NCI-H146 (cell line): ENCODE measurements at regions not wholly inside any gene's neighbourhood (a gene's known extent, or its start where the extent isn't known, plus 50 kb on each side); places are given as distances from the start of the nearest gene placed in this dataset.
"Not testable (repeated sequence)": the region's sequence is repeated elsewhere in the genome, so short reads cannot be mapped to it uniquely, and the experiment has no call there.

Experiments
- DNase-seq: peaks from one replicate; lab custom pipeline; 2025; lab: John Stamatoyannopoulos, UW

DNA sequence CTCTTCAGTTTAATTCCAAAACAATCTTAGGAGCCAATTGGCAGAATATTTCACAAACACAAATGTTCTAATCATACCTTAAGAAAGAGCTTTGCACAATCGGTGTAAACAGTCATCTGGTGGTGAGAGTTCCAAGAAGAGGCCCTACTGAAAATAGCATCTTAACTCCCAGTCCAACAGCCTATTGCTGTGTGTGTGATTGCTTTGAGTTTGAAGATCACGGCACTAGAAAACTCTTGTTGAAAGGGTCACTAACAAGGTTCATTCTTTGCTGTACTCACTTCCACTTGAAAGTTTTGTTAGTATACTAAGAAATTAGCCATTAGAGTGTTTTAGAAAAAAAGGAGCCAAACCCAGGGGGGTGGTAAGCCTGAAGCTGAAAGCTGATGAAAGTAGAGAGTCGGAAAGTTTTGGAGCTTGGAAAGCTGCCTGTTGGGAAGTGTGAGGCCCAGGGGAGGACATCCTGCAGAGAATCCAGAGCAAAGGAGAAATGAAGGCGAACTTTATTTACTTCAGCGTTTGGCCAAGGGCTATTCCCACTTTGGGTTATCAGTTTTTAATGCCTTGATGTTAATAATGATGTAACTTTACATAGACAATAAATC is 180.3 kb upstream of the GHR start:
- DNase-seq: no peak

GRCh38 chr5:42252306-42252705 is 170.9 kb upstream of the GHR start:
- DNase-seq: no peak

DNA sequence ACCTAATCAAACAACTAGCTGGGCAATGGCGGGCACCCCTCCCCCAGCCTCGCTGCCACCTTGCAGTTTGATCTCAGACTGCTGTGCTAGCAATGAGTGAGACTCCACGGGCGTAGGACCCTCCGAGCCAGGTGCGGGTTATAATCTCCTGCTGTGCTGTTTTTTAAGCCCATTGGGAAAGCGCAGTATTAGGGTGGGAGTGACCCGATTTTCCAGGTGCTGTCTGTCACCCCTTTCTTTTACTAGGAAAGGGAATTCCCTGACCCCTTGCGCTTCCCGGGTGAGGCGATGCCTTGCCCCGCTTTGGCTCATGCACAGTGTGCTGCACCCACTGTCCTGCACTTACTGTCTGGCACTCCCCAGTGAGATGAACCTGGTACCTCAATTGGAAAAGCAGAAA is 163.3 kb upstream of the GHR start:
- DNase-seq: not testable (repeated sequence)

DNA sequence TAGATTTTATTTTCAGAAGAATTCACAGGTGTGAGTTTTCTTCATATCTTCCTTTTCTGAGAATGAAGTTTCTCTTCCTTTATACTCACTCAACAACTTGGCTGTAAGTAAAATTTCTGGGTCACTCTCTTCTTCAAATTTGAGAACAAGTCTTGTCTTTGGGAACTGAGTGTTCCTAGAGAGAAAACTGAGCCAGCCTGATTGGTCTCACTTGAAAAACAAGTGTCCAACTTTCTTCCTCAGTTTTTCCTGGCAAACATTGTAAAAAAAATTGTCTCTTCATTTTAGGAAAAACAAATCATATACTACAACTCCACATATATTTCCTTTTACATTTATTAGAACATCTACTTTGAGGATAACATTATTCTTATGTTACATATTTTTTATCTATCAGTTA is 156.1 kb upstream of the GHR start:
- DNase-seq: no peak

- not testable (repeated sequence) for DNase-seq
Measured at GRCh38 chr5:42268170-42268569, 155.1 kb upstream of the GHR start.

DNA sequence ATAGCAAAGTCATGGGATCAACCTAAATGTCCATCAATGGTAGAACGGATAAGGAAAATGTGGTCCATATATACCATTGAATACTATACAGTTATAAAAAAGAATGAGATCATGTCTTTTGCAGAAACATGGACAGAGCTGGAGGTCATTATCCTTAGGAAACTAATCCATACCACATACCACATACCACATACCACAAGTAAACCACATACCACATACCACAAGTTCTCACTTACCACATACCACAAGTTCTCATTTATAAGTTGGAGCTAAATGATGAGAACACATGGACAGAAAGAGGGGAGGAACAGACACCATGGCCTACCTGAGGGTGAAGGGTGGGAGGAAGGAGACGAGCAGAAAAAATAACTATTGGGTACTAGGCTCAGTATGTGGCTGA is 154.6 kb upstream of the GHR start:
- DNase-seq: no peak

GRCh38 chr5:42270771-42271170 is 152.5 kb upstream of the GHR start:
- no peak for DNase-seq

DNA sequence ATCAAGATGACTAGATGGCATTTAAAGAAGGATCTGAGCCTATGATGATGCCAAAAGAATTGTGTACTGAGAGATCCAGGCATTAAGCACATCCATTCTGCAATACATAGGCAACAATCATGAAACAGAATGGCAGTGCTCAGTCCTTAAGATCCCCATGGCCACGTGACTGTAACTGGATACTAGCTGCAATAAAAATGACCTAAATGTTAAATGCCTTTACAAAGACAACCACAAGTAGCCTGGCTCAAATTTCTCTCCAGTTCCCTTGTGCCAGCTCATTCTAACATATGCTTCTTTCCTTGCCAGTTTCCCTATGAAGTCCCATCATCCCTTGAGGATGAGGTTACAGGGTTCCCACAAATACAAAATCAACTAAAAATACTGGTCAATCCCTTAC is 148.3 kb upstream of the GHR start:
- no peak for DNase-seq

GRCh38 chr5:42277293-42277692 is 145.9 kb upstream of the GHR start:
- no peak for DNase-seq

GRCh38 chr5:42284584-42284983 is 138.7 kb upstream of the GHR start:
- no peak for DNase-seq

- no peak for DNase-seq
Measured at GRCh38 chr5:42285230-42285629, 138.0 kb upstream of the GHR start.

- no peak for DNase-seq
Measured at GRCh38 chr5:42300496-42300895, 122.7 kb upstream of the GHR start.

DNA sequence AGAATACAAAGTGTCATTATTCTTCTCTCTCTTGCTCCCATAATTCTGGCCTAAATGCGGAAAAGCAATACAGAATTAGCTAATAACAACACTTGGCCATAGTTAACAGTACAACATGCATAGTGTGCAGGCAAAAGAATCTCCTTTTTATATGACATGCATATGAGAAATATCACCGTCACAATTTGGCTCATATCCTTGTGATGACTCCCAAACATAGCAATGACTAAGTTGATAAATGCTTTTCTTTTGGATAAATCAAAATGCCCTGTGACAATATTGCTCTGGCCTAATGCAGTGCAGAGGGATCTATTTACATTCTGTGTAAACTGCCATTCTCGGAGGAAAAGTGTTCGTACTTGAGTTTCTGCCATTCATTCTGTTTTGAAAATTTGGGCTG is 121.9 kb upstream of the GHR start:
- no peak for DNase-seq

GRCh38 chr5:42302186-42302585 is 121.1 kb upstream of the GHR start:
- DNase-seq: no peak

- no peak for DNase-seq
Measured at GRCh38 chr5:42306287-42306686, 117.0 kb upstream of the GHR start.

GRCh38 chr5:42309865-42310264 is 113.4 kb upstream of the GHR start:
- no peak for DNase-seq

DNA sequence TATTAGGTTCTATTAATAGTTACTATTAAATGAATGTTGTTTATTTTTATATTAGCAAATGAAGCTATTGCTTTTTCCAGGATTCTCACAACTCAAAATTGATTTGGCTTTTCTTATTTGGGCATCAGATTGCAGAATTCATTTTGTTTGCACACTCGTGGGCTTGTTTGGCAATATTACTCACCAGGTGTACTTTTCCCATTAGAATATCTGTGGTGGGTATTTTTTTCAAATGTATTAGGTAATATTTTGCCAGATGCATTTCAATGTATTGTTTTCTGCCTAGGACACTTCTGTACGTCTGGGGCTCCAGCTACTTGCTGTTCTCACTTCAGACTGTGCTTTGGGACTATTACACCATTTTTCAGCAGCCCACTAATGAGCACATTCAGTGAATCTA is 108.0 kb upstream of the GHR start:
- DNase-seq: no peak

GRCh38 chr5:42317575-42317974 is 105.7 kb upstream of the GHR start:
- no peak for DNase-seq

- DNase-seq: not testable (repeated sequence)
Measured at GRCh38 chr5:42319546-42319945, 103.7 kb upstream of the GHR start.

- DNase-seq: no peak
Measured at GRCh38 chr5:42321785-42322184, 101.5 kb upstream of the GHR start.

GRCh38 chr5:42337143-42337542 is 86.1 kb upstream of the GHR start:
- DNase-seq: no peak

DNA sequence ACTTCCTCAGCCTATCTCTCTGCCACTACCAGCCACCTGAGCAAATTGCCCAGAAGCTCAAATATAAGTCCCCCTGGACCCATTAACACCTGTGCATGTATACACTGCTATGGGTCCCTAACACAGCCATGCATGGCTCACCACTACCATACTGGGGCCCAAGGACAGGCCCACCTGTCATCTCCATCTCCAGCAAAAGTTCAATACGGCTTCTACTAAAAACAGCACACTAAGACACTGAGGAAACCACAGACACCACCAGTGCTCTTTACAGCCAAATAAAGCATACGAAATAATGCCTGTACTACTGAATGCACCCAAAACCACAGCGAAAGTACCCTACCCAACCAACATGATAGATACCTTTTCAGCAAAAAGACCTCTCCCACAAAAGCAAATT is 85.6 kb upstream of the GHR start:
- no peak for DNase-seq

GRCh38 chr5:42338136-42338535 is 85.1 kb upstream of the GHR start:
- no peak for DNase-seq

DNA sequence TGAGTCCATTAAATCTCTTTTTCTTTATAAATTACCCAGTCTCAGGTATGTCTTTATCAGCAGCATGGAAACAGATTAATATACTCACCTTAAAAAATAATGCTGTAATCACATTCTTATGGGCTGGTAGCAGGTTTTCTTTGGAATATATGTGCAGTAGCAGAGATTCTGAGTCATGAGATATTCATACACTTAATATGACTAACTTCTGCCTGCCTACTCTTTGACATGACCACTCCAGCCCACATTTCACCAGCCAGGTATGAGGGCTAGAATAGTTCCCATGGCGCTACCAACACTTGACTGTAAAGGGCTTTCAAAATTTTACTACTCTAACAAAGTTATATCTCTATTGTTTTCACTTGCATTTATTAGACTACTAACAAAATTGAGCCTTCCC is 74.1 kb upstream of the GHR start:
- no peak for DNase-seq

DNA sequence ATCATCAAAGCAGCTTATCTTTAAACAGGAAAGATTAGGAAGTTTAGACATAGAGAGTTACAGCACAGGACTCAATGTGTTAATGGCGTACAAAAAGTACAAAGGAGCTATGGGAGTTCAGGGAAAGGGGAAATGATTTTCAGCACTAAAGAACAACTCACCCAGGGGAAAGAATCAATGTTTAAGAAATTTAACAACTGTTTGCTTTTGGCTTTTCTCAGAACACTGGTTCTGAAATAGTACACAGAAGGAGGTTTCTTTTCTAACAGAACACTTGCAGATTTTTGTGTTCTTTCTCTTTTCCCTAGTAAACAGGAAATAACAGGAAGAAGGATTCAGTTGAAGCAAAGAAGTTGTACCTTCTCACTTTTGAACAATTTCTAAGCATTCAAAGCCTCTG is 71.3 kb upstream of the GHR start:
- DNase-seq: no peak
